HG02610 (cell line): ENCODE measurements at regions not wholly inside any gene's neighbourhood (a gene's known extent, or its start where the extent isn't known, plus 50 kb on each side); places are given as distances from the start of the nearest gene placed in this dataset.

Source experiments
- ATAC-seq: cut with Tn5 transposase; IDR thresholded peaks from one replicate; pipeline ENCODE4 v1.9.1; 2021; ENCODE audit warnings: mild to moderate bottlenecking, moderate library complexity; ENCODE audit not compliant: unreplicated experiment

DNA sequence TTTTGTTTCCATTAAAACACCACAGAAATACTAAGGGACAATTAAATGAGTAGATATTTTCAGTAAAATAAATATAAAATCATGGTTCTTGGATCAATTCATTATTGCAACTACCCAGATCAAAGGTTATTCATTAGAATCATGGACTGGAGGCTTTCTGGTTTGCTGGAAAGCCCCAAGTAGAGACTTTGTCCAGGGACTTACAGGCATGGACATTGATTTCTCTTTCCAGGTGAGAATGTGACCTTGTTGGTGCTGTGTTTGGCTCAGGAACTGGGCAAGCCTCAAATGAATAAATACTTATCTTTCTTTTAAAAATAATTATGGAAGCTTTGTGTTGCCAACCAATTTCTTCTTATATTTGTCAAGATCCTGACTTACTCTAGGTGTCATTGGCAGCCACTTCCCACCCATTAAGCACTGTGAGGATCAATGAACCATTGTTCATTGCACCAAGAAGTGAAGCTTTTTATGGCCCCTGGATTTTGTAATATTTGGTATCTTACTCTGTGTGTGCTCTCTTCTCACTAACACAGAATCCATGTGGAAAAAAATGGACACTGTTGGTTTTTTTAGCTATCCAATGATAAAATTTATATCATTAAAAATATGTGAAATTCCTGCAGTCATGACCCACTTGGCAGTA lies 205.8 kb upstream of the NRXN1 start:
- no peak for ATAC-seq

DNA sequence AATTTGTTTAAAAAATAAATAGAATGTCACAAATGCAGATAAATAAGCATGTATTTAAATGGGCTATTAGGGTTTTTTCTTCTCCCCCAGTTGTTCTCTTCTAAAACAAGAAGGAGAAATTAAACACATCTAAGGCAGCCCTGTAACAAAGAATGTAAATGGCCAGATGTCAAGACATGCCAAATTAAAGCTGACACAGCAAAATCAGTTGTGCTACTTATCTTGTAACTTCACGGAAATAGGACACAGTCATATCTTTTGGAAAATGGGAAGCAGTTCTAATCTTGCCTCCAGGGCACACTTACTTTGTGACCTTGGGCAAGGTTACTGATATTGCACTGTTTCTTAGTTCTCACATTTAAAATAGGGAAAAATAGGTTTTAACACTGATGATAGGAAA lies 200.1 kb upstream of the NRXN1 start:
- no peak for ATAC-seq

DNA sequence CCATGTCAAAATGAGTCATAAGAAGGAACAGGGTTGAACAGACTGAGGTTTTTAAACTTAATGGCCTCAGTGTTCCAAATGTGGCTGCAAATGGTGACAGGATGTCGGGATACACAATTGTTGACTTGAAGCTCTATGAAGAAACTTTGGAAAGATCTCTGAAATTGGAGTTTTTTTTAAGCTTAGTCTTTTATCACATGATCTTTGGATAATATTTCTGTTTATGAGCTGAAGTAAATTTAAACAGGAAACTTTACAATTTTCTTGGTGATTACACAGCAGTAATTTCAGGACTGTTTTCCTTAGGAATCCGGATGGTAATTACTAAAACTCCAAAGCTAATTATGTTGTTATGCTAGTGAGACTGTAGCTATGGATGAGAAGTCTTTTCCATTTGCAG lies 199.1 kb upstream of the NRXN1 start:
- no peak for ATAC-seq

DNA sequence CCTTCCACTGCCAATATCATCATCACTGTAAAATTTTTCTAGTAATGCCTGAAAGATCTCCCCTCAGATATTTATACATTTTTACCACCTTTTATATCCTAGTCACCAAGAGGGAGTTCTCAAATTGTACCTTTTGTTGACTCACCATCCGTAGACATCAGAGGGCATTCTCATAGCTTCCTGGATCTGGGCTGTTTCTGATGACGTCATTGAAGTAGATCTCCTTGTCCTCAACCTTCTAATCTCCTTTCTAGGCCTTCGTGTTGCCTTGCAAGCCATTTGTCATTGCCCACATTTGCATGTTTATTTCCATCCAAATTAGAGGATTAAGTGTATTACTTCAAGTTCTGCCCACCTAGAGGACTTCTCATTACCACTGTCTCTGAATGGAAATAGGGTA lies 193.4 kb upstream of the NRXN1 start:
- ATAC-seq = no peak

DNA sequence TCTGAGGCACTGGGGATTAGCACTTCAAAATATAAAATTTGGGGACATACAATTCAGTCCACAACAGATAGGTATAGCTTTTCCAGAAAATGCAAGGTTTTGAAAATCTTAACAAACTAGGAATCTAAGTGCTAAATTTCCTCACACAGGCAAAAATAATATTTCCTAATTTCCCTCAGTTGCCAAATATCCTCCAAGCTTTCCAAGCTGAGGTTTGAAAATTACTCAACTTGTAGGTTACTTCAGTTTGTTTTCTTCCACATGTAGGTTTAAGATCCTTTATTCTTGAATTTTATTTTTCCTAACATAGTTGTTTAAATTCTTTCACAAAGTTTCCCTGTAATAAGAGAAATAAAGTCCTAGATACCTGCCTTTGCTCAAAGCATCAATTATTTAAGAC lies 192.9 kb upstream of the NRXN1 start:
- ATAC-seq = no peak

DNA sequence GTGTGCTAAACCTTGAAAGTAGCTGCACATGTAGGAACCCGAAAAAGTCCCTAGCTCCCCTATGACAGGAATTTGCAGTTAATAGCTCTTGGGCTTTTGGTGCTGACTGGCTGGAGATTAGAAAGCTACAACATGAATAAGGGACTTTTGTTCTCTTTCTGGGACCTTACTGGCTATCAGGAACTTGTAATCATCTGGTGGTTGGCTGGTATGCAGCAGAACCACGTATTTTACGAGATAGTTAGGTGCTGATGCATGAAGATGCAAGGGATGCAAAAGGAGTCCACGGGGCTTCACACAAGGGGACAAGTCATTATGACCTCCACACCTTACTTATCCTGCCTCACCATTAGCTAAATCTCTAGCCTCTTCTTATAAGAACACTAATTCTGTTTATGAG lies 190.2 kb upstream of the NRXN1 start:
- no peak for ATAC-seq

DNA sequence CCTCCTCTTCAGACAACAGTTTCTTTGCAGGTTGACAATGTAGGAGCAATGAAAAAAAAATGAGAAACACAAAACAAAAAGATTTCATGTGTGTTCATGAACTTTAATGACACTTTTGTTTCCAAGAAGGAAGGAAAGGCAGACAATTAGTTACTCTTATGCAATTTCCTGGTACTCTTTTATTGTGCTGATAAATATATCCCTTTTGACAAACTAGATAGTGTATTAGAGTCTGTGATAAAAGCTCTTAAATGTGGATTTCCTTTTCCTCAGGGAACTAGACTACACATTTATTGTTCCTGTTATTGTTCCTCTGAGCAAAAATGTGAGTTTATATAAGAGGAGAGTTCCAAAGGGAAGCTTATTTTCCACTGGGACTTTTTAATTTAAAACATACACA lies 188.7 kb upstream of the NRXN1 start:
- no peak for ATAC-seq

DNA sequence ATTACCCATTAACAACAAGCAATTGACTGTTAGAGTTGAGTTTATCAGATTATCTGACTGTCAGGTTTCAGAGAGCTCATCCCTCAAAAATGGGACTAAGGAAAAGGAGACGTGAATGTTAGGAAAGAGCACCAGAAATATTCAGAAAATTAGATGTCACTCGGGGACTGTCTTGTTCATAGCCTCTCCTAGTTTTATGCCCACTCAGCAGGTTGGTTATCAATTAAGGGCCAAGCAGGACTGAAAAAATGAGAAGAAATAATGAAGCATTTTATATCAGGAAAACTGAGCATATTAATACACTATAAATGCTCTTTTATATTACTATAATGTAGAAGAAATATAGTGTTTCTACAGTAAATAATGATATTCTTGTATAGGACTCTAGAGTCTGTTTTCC lies 188.1 kb upstream of the NRXN1 start:
- no peak for ATAC-seq

DNA sequence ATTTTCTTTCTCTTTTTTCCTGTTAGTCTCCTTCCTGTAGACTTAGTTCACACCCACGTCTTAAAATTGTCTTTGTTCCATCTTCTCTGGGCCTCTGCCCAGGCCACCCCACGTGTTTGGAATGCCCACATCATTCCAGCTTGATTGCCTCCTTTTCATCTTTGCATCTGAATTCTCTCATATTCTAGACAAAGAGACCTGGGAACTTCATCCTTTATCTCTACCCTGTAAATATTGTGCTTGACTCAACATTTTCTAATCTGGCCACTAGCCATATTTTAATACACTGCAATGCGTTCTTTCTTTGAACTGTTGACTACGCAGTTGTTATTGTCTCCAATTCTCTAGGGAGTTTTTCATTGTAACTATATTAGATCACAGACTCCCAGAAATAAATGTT lies 187.5 kb upstream of the NRXN1 start:
- no peak for ATAC-seq

DNA sequence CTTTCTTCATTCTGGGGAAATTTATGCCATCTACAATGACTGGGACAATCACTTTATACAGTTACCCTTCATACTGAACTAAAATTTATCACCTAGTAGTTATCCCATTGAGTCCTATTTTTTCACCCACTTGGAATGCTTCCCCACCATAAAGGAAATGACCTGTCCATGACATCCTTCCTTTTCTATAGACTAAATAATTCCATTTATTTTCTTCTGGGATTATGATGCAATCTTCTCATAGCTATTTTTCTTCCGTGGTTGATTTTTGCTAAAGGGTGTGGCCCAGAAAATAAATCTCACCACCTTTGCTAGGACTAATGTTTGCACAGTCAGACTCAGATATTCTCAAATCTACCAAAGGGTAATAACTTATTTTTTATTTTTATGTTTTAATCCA lies 186.1 kb upstream of the NRXN1 start:
- no peak for ATAC-seq

DNA sequence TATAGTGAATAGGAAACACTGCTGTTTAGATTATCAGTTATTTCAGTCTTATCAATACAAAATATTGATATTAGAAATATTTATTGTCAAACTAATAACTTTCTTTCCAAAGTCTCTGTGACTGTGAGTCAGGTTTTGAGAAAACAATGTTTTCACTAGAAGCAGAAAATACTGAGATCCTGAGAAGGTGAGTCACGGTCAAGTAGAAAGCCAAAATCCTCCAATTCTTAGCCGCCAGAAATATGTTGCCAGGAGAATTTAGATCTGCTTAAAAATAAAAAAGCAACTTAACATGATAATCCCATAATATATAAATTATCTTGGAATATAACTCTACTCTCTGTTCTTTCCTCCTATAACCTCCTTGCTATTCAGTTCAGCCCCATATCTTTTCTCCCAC lies 181.9 kb upstream of the NRXN1 start:
- ATAC-seq = no peak

DNA sequence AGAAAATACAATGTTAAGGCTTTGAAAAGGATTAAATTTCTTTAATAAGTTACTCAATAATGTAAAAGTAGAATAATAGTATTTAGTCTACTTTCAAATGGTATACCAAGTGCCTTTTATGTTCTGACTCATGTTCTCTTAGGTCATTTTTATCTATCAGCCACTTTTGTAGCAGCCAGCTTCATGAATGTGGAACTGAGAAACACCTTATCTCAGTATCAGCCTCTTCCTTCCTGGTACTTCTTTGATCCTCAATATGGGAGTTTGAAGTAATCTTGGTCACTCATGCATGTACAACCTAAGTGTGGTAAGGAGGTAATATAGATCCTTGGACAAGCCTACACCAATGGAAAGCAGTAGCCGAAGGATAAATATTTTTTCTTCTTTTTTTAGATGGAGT lies 180.4 kb upstream of the NRXN1 start:
- ATAC-seq = peak; percentile 76

DNA sequence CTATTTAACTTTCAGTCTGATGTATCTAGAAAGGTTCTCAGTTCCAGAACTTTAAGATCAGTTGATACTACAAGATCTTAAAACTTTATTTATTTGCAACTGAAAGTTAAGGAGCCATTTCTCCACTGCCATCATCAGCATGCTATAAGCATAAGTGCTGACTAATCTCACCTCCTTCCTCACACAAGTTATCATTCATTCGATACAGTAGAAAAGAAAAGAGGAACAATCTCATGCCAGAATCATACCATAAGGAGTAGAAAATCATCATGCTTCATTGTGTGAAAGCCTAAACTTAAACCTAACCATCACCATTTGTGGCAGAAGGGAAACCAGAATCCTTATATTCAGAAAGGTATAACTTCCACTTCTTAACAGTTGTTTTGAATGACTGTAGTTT lies 176.6 kb upstream of the NRXN1 start:
- no peak for ATAC-seq

DNA sequence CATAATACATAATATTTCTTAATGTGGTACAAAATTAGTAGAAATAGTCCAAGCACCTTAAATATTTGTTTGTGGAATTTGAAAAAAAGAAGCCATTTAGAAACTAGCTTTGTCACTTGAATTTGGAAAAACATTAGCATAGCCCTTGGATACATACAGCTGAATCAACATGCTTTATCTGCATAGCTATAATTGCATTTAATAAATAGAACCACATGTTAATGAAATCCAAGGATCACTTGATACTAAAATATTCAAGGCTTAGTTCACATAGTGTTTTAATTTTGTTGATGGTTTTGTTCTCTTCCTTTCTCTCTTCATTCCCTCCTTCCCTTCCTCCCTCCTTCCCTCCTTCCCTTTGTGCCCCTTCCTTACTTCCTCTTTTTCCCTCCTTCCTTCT lies 169.4 kb upstream of the NRXN1 start:
- no peak for ATAC-seq

DNA sequence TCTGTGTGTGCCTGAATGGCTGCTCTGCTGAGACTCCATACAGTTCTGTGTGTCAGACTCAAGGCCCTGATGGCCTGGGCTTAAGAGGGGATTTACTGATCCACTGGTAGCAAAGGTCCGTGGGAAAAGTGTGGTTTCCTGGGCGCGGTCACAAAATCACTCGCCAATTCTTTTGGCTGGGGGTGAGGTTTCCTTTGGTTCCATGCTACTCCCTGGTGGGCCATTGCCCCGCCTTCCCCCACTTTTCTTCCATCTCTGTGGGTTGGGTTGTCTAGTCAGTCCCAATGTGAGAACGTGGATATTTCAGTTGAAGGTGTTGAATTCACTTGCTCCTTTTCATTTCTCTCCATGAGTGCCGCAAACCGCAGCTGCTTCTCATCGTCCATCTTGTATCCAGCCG lies 162.7 kb upstream of the NRXN1 start:
- ATAC-seq = no peak

DNA sequence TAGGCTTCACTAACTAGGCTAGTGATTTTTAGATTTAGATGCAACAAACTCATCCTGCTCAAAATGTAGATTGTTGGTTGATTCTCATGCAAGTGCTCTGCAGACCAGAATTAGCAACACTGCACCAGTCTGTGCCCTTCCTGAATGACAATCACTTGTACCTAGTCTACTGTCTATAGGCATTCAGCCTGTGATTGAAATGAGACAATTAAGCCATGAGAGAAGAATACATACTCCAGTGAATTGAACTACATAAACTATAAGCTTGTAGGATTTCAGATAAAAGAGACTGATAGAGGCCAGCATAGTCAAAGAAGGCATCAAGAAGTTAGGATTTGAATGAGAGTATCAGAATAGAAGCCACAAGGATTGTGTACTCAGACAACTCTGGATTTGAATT lies 138.3 kb upstream of the NRXN1 start:
- no peak for ATAC-seq

DNA sequence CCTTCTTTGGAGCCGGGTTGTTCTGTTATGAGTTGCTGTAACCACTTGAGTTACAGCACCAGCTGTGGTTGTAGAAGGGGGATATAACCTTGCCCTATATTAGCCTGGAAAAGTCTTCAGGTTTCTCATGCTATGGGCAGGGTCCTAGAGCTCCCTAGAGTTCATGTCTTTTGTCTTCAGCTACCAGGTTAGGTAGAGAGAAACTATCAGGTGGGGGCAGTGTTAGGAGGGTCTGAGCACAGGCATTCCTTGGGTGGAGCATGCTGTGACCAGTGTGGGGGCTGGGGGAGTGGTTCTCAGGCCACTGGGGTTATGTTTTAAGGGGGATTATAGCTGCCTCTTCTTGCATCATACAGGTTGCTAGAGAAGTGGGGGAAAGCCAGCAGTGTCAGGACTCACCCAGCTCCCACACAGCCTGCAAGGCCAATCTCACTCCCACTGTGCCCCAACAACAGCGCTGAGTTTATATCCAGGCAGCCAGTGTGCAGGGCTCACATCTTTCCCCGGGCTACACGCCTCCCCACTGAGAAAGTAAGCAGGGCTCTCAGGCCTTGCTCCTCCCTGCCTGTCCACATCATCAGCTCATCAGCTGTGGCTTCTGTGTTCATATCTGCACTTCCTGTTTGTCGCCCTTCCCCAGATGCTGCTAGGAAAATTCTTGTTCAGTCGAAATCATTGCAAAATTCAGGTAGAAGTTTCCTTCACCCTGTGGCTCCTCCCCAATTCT lies 133.8 kb upstream of the NRXN1 start:
- ATAC-seq = no peak

DNA sequence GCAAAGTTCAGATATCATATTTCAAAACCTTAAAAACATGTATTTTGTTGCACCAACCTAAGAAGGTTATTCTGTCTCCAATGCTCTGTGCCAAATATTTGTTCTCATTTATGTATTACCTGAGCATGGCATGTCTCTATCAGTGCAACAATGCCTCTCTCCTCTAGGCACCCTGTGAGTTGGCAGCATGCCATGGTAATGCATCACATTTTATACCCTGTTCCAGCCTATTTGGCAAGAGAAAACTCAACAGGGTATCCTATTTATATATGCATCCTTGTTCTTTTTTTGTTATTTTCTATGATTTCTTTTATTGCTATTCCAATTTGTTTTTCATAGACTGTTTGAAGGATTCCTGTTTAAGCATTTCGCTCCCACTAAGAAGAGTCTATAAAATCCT lies 126.3 kb upstream of the NRXN1 start:
- ATAC-seq = no peak

DNA sequence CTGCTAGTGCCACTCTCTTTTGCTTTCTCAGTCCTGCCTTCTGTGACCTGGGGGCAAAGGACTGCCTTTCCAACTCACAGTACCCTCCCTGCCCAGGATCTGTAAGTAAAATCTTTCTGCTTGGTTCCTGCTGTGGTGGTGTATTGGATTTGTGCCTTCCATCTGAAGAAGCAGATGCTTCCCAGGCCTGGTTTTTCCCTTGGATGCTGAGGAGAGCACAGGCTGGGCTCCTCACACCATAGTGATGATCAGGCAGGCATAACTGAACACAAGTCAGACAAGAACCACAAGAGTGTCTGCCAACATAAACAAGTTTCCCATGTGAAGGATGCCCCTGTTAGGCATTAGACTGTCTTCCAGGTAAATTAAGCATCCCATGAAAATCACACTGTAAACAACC lies 121.3 kb upstream of the NRXN1 start:
- ATAC-seq = no peak

DNA sequence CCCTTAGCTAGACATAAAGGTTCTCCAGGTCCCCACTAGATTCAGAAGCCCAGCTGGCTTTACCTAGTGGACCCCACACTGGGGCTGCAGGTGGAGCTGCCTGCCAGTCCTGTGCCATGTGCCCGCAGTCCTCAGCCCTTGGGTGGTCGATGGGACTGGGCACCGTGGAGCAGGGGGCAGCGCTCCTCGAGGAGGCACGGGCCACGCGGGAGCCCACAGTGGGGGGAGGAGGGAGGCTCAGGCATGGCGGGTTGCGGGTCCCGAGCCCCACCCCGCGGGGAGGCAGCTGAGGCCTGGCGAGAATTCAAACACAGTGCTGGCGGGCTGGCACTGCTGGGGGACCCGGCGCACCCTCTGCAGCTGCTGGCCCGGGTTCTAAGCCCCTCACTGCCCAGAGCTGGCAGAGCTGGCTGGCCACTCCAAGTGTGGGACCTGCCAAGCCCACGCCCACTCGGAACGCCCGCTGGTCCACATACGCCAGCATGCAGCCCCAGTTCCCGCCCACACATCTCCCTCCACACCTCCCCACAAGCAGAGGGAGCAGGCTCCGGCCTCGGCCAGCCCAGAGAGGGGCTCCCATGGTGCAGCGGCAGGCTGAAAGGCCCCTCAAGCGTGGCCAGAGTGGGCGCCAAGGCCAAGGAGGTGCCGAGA lies 119.7 kb upstream of the NRXN1 start:
- no peak for ATAC-seq

DNA sequence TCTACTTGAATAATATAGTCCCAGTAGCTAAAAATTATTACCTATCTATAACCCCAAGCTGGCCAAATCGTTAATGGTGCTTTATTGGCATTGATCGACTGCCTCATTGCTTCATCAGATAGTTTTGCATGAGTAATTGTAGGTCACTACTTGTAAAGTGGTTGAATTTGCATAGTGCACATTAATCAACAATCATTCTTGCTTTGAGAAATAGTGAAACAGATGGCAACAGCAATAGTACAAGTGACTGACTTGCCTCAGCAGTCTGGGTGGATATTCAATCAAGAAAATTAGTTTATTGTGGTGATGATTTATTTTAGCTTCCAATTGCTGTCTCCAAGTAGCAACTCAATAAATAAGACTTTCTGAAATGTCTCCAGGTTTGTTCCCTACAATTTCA lies 117.8 kb upstream of the NRXN1 start:
- no peak for ATAC-seq

DNA sequence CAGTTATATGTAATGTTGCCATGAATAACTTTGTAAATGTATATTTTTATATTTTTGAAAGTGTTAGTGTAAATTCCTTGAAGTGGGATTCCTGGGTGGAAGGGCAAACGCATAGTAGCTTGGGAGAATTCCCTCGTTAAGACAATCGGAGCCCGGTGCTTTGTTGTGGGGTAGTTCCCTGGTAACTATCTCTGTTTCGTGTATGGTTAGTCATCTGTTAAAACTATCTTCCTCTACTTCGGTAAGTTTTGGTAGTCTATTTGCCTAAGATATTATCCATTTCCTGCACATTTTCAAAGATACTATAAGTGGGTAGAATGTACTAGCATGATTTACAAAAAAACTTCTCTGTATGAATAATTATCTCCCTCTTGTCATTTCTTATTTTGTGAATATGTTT lies 113.8 kb upstream of the NRXN1 start:
- ATAC-seq = no peak
